CD4-positive, CD25-positive, alpha-beta regulatory T cell (primary cell): ENCODE measurements at regions not wholly inside any gene's neighbourhood (a gene's known extent, or its start where the extent isn't known, plus 50 kb on each side); places are given as distances from the start of the nearest gene placed in this dataset.
"Not testable (repeated sequence)": the region's sequence is repeated elsewhere in the genome, so short reads cannot be mapped to it uniquely, and the experiment has no call there.

Experiments used
- ATAC-seq, 2 donors: fragments of 150-1000 bp; cut with Tn5 transposase; one replicate each; pipeline ENCODE4 v1.10.0; 2021; ENCODE audit warnings: low read depth in 2 of 2, moderate number of reproducible peaks in 2 of 2, moderate library complexity in 1 of 2
- DNase-seq, 3 donors: peaks; one replicate each; pipeline versions ENCODE4 v3.0.0 to v3.0.0-alpha.2; 2012 to 2022; ENCODE audit warnings: mixed read lengths in 1 of 3
- H3K27ac ChIP-seq: one replicate; pipeline ENCODE4 v1.7.0; 2013; ENCODE audit warnings: mild to moderate bottlenecking, low read length; ENCODE audit not compliant: insufficient read depth, poor library complexity, severe bottlenecking
- H3K27me3 ChIP-seq: one replicate; pipeline ENCODE4 v1.7.0; 2013; ENCODE audit warnings: low read length; ENCODE audit not compliant: control insufficient read depth, insufficient read depth
- H3K36me3 ChIP-seq: one replicate; pipeline ENCODE4 v1.7.0; 2013; ENCODE audit warnings: mild to moderate bottlenecking, low read length, moderate library complexity; ENCODE audit not compliant: control insufficient read depth, insufficient read depth
- H3K4me1 ChIP-seq: 2 replicates; pipeline ENCODE4 v1.7.0; 2013; ENCODE audit warnings: mild to moderate bottlenecking, low read length; ENCODE audit not compliant: insufficient read depth, control insufficient read depth, poor library complexity, severe bottlenecking
- H3K4me3 ChIP-seq: one replicate; pipeline ENCODE4 v1.7.0; 2013; ENCODE audit warnings: low read depth, mild to moderate bottlenecking, low read length, moderate library complexity
- H3K9me3 ChIP-seq, 2 experiments: 1 replicate in 1 of 2; 2 replicates in 1 of 2; pipeline ENCODE4 v1.7.0; 2013; ENCODE audit warnings: low read length in 2 of 2, mild to moderate bottlenecking in 1 of 2, moderate library complexity in 1 of 2; ENCODE audit not compliant: control insufficient read depth in 2 of 2
- H3K27ac Mint-ChIP-seq, 3 donors: one replicate each; pipeline ENCODE4 v1.8.0; 2020 to 2022; ENCODE audit warnings: mild to moderate bottlenecking in 3 of 3, mixed read lengths in 3 of 3, moderate library complexity in 2 of 3
- H3K27me3 Mint-ChIP-seq: one replicate; pipeline ENCODE4 v1.8.0; 2022; ENCODE audit warnings: mild to moderate bottlenecking, mixed read lengths
- H3K36me3 Mint-ChIP-seq: one replicate; pipeline ENCODE4 v1.8.0; 2020; ENCODE audit warnings: mixed read lengths
- H3K4me1 Mint-ChIP-seq, 4 donors: one replicate each; pipeline ENCODE4 v1.8.0; 2020 to 2022; ENCODE audit warnings: mixed read lengths in 4 of 4, mild to moderate bottlenecking in 1 of 4
- H3K4me3 Mint-ChIP-seq, 4 donors: one replicate each; pipeline ENCODE4 v1.8.0; 2020 to 2022; ENCODE audit warnings: mild to moderate bottlenecking in 4 of 4, mixed read lengths in 4 of 4, moderate library complexity in 3 of 4
- H3K9me3 Mint-ChIP-seq, 7 donors: one replicate each; pipeline ENCODE4 v1.8.0; 2020 to 2022; ENCODE audit warnings: mixed read lengths in 7 of 7, mild to moderate bottlenecking in 3 of 7, moderate library complexity in 2 of 7

DNA sequence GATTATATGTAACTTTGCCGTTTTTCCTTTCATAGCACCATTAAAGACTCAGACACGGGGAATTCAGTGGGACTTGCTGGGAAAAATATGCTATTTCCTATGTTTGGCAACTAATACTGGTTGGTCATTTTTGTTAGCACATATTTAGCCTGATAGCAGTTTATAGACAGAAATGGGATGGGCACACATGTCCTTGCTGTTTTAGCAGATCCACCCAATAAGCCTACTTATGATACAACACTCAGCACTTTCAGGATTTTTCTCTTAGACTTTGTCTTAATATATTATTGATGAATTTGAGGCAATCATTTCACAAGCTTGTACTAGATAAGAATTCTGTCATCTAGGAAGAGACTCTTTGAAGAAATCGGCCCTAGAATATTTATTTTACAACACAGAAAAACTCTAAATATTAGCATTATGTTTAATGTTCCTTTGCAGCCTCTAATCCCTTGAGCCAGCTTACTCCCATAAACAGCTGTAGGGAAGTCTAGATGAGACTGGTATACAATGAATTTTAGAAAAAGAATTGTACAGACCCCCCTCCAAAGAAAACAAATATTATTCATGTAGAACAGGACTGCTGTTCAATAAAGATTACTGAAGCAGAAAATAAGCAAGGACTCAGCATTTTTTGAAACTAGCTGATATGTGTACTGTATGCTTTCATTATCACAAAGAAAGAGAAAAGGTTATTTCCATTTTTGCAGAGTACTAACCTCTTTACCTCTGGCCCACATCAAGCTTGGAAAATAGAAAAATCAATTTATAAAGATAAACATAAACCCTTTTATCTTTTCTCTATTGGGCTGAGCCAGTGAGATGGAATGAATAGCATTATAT is 656.8 kb upstream of the SGO1 start:
- Mint-ChIP-seq H3K9me3 (peaks cover 2 to 11% (median 4%) of the 10 kb centered on the region in 7 donors), H3K27me3 (no peaks in the 10 kb centered on the region), H3K4me1 (no peaks in the 10 kb centered on the region), H3K27ac (no peak overlapping the region), H3K36me3 (no peaks in the 10 kb centered on the region), H3K4me3 (no peak overlapping the region)
- Histone ChIP-seq H3K36me3 (no peaks in the 10 kb centered on the region), H3K4me3 (no peak overlapping the region), H3K9me3 (peaks cover 0 to 3% of the 10 kb centered on the region in 2 experiments), H3K27me3 (no peaks in the 10 kb centered on the region), H3K4me1 (no peaks in the 10 kb centered on the region), H3K27ac (no peak overlapping the region)
- DNase-seq (no peak), ATAC-seq (no peak)

DNA sequence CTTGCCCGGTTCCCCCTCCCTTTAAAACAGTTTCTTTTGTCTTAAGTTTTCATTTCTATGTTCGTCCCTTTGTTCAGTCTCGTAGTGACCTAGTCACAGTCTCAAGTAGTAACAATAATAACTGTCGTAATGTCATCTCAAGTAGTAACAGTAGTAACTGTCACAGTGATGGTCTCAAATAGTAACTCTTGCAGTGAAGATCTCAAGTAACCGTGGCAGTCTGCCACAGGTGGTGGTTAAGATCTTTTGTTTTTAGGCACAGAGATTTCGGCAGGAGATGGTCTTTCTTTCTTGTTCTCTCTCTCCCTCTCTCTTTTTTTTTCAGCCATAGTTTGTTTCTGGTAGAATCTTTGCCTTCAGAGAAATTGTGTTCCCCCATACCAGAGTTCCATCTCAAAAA is 656.0 kb upstream of the SGO1 start:
- Mint-ChIP-seq H3K9me3 (peaks cover 3 to 10% (median 4%) of the 10 kb centered on the region in 7 donors), H3K4me3 (no peak overlapping the region), H3K36me3 (no peaks in the 10 kb centered on the region), H3K27ac (no peak overlapping the region), H3K27me3 (no peaks in the 10 kb centered on the region), H3K4me1 (no peaks in the 10 kb centered on the region)
- H3K4me1 ChIP-seq: no peaks in the 10 kb centered on the region
- no peaks in the 10 kb centered on the region for H3K36me3 ChIP-seq
- no peak overlapping the region for H3K4me3 ChIP-seq
- H3K27me3 ChIP-seq: no peaks in the 10 kb centered on the region
- peaks cover 0 to 3% of the 10 kb centered on the region in 2 experiments for H3K9me3 ChIP-seq
- DNase-seq: no peak
- ATAC-seq: no peak
- no peak overlapping the region for H3K27ac ChIP-seq

DNA sequence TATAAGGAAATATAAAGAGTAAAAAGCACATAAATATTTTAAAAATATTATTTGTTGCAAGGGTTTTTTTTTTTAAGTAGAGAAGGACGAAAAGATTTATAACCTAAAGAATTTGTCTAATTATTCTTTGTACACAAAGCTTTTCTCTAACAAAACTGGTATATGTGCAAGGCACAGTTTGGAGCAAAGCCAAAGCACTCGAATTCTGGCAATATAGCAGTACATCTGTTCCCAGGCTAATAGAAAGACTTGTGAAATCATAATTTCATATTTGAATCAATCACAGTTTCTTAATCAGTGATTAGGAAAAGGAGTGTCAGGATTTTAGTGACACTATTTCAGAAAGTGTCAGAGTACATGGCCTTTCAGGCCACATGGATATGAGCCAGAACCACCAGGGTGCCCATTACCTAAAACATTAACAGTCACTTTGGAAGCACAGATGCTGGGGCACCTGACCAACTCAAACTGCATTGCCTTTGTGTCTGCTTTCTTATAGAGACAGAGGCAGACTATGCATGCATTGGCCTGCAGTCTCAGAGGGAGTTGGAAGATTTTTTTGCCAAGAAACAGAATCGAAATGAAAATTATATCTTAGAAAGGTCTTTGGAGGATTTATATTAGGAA is 651.8 kb upstream of the SGO1 start:
- Histone ChIP-seq H3K27me3 (no peaks in the 10 kb centered on the region), H3K36me3 (no peaks in the 10 kb centered on the region), H3K27ac (no peak overlapping the region), H3K9me3 (peaks cover 3 to 6% of the 10 kb centered on the region in 2 experiments), H3K4me1 (no peaks in the 10 kb centered on the region), H3K4me3 (no peak overlapping the region)
- Mint-ChIP-seq H3K4me1 (no peaks in the 10 kb centered on the region), H3K4me3 (no peak overlapping the region), H3K9me3 (peaks cover 0 to 13% (median 8%) of the 10 kb centered on the region in 7 donors), H3K36me3 (no peaks in the 10 kb centered on the region), H3K27me3 (no peaks in the 10 kb centered on the region), H3K27ac (no peak overlapping the region)
- DNase-seq: no peak
- no peak for ATAC-seq

DNA sequence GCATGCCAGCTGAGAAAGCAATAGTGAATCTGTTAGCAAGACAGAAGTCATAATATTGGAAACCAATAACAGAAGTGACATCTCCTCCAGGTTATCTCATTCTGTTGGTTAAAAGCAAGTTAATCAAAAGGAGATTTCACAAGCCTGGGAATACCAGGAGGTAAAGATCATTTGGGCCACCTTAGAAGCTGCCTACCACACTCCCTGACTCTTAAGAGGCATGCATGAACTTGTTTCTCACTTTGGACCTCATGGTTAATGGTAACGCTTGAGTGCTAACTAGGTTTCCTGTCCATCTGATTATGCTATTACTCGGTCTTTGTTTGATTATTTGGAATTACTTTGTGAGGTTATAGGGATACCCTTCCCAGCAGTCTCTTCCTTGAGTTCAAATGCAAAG is 650.8 kb upstream of the SGO1 start:
- no peaks in the 10 kb centered on the region for H3K4me1 Mint-ChIP-seq
- H3K36me3 Mint-ChIP-seq: no peaks in the 10 kb centered on the region
- no peak overlapping the region for H3K4me3 Mint-ChIP-seq
- H3K9me3 Mint-ChIP-seq: peaks cover 0 to 12% (median 6%) of the 10 kb centered on the region in 7 donors
- ATAC-seq (no peak), DNase-seq (no peak)
- Histone ChIP-seq H3K36me3 (no peaks in the 10 kb centered on the region), H3K27ac (no peak overlapping the region), H3K27me3 (no peaks in the 10 kb centered on the region), H3K9me3 (peaks cover 3 to 6% of the 10 kb centered on the region in 2 experiments), H3K4me1 (no peaks in the 10 kb centered on the region), H3K4me3 (no peak overlapping the region)
- no peak overlapping the region for H3K27ac Mint-ChIP-seq
- H3K27me3 Mint-ChIP-seq: no peaks in the 10 kb centered on the region

DNA sequence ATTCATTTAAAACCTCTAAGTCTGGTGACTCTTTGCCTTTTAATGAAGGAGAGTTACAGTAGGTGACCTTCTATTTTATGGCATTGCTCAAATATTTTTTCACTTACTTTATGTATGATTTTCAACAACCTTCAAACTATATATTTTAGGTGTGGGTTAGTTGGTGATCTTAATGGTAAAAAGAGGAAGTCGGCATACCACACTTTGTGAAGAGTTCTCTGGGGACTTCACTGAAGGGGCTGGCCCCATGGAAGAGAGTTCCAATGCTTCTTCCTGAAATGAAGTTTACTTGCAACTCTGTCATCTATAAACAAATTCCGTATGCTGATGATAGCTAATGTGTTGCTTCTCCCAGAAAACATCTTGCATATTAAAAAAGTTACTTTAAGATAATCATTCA is 647.0 kb upstream of the SGO1 start:
- no peak overlapping the region for H3K4me3 Mint-ChIP-seq
- no peaks in the 10 kb centered on the region for H3K27me3 Mint-ChIP-seq
- H3K4me1 Mint-ChIP-seq: no peaks in the 10 kb centered on the region
- Histone ChIP-seq H3K36me3 (no peaks in the 10 kb centered on the region), H3K4me3 (no peak overlapping the region), H3K4me1 (no peaks in the 10 kb centered on the region), H3K27me3 (no peaks in the 10 kb centered on the region), H3K27ac (no peak overlapping the region), H3K9me3 (peaks cover 0 to 6% of the 10 kb centered on the region in 2 experiments)
- no peak overlapping the region for H3K27ac Mint-ChIP-seq
- H3K36me3 Mint-ChIP-seq: no peaks in the 10 kb centered on the region
- ATAC-seq: no peak
- H3K9me3 Mint-ChIP-seq: peaks cover 0 to 12% (median 6%) of the 10 kb centered on the region in 7 donors
- no peak for DNase-seq

DNA sequence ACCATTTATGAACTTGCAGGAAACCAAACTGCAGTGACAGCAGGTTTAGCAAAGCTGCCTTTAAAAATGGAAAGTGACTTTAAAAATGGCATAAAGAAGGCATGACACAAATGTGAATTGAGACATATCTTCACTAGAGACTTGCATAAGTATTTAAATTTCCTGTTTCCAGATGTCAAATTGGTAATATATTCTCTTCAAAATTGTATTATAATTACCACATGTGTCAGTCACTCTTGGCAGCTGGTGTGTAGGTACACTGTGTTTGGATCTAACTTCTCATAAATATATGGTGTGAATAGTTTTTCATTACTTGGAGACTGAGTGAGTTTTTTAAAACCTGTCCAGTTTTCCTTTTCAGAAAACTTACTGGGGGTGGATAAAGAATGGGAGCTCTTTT is 636.2 kb upstream of the SGO1 start:
- H3K4me1 Mint-ChIP-seq: no peaks in the 10 kb centered on the region
- Histone ChIP-seq H3K27me3 (no peaks in the 10 kb centered on the region), H3K36me3 (no peaks in the 10 kb centered on the region), H3K4me3 (no peak overlapping the region), H3K9me3 (peaks cover 8 to 9% of the 10 kb centered on the region in 2 experiments), H3K27ac (no peak overlapping the region), H3K4me1 (no peaks in the 10 kb centered on the region)
- DNase-seq: no peak
- no peak overlapping the region for H3K4me3 Mint-ChIP-seq
- H3K27me3 Mint-ChIP-seq: no peaks in the 10 kb centered on the region
- H3K27ac Mint-ChIP-seq: no peak overlapping the region
- ATAC-seq: no peak
- peaks cover 1 to 41% (median 12%) of the 10 kb centered on the region in 7 donors for H3K9me3 Mint-ChIP-seq
- peaks cover 11% of the 10 kb centered on the region for H3K36me3 Mint-ChIP-seq

DNA sequence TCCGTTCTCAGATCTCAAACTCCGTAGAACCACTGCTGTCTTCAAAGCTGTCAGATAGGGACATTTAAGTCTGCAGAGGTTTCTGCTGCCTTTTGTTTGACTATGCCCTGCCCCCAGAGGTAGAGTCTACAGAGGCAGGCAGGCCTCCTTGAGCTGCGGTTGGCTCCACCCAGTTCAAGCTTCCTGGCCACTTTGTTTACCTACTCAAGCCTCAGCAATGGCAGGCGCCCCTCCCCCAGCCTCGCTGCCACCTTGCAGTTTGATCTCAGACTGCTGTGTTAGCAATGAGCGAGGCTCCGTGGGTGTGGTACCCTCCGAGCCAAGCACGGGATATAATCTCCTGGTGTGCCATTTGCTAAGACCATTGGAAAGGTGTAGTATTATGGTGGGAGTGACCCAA is 634.9 kb upstream of the SGO1 start:
- H3K27ac ChIP-seq, DNase-seq, H3K27me3 Mint-ChIP-seq, H3K9me3 ChIP-seq, H3K27me3 ChIP-seq, H3K4me3 ChIP-seq, ATAC-seq, H3K27ac Mint-ChIP-seq, H3K4me1 Mint-ChIP-seq, H3K4me3 Mint-ChIP-seq, H3K36me3 ChIP-seq, H3K4me1 ChIP-seq: not testable (repeated sequence)
- Mint-ChIP-seq H3K9me3 (peaks cover 1 to 45% (median 13%) of the 10 kb centered on the region in 7 donors), H3K36me3 (peaks cover 11% of the 10 kb centered on the region)

DNA sequence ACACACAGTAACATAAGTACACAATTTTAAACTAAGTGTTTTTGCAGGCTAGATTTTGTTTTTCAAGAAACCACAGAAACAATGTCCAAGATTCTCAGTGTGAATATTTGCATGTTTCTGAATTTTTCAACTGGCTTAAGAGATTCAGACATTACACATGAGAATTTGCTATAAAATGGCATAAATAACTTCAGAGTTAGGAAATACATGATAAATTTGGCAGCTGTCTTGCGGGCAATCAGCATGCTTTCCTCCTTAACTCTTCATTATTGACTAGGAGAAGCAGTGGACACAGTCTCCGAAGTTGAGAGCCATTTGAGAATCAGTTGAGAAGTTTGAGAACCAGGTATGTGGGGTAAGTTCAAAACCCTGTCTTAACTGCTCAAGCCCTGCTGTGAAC is 625.6 kb upstream of the SGO1 start:
- Mint-ChIP-seq H3K4me1 (no peaks in the 10 kb centered on the region), H3K9me3 (peaks cover 2 to 41% (median 17%) of the 10 kb centered on the region in 7 donors), H3K4me3 (no peak overlapping the region), H3K27me3 (no peaks in the 10 kb centered on the region), H3K27ac (no peak overlapping the region), H3K36me3 (no peaks in the 10 kb centered on the region)
- H3K9me3 ChIP-seq: peaks cover 0 to 11% of the 10 kb centered on the region in 2 experiments
- no peak overlapping the region for H3K4me3 ChIP-seq
- H3K4me1 ChIP-seq: no peaks in the 10 kb centered on the region
- no peak overlapping the region for H3K27ac ChIP-seq
- no peak for DNase-seq
- H3K36me3 ChIP-seq: no peaks in the 10 kb centered on the region
- no peak for ATAC-seq
- no peaks in the 10 kb centered on the region for H3K27me3 ChIP-seq
